Endothelial cell of umbilical vein (primary cell): ENCODE measurements at regions not wholly inside any gene's neighbourhood (a gene's known extent, or its start where the extent isn't known, plus 50 kb on each side); places are given as distances from the start of the nearest gene placed in this dataset.

Experiments
- BruUV-seq: library from RNA; stranded (reverse); fragments of 400-500 nt; replicated peaks from 2 replicates; lab custom pipeline; 2021; lab: Mats Ljungman, UMichigan
- CTCF ChIA-PET: fragments of 300-600, 350-600 bp; sonication (Branson Sonifier 250); formaldehyde crosslinking; loops from one replicate; lab custom pipeline; 2021; ENCODE audit warnings: antibody characterized with exemption, inconsistent platforms; lab: Charles Lee
- POLR2A ChIA-PET: fragments of 300-600, 350-600 bp; sonication (Branson Sonifier 250); formaldehyde crosslinking; loops from one replicate; lab custom pipeline; 2021; ENCODE audit warnings: antibody characterized with exemption, inconsistent platforms; lab: Charles Lee
- DNase-seq: peaks from one replicate; pipeline ENCODE4 v3.0.0-alpha.2; 2011; ENCODE audit warnings: low read depth, low spot score
- FAIRE-seq: peaks from 2 replicates; lab custom pipeline; 2011; peaks lifted over from hg19 to GRCh38; lab: Jason Lieb, UNC
- H2AFZ ChIP-seq: 2 replicates; pipeline ENCODE4 v1.6.0; 2012; ENCODE audit warnings: low read depth, low read length, control low read depth, inconsistent platforms
- H3K27ac ChIP-seq: 2 replicates; pipeline ENCODE4 v1.5.1; 2011; ENCODE audit warnings: low read depth, mild to moderate bottlenecking, control low read depth, low read length, moderate library complexity; ENCODE audit not compliant: insufficient read depth
- H3K27me3 ChIP-seq, 2 experiments: 2 replicates each; pipeline versions ENCODE4 v1.6.0 to v1.6.1; 2011; ENCODE audit warnings: low read length in 2 of 2, mixed read lengths in 1 of 2; ENCODE audit not compliant: control insufficient read depth in 2 of 2, insufficient read depth in 2 of 2
- H3K36me3 ChIP-seq, 2 experiments: 2 replicates in 1 of 2; 3 replicates in 1 of 2; pipeline ENCODE4 v1.5.1; 2011; ENCODE audit warnings: low read length in 2 of 2, mild to moderate bottlenecking in 1 of 2, moderate library complexity in 1 of 2; ENCODE audit not compliant: control insufficient read depth in 2 of 2, insufficient read depth in 2 of 2; ENCODE audit errors: extremely low read depth in 1 of 2
- H3K4me1 ChIP-seq: 3 replicates; pipeline ENCODE4 v1.5.1; 2011; ENCODE audit warnings: mild to moderate bottlenecking, low read length; ENCODE audit not compliant: control insufficient read depth, insufficient read depth; ENCODE audit errors: extremely low read depth
- H3K4me2 ChIP-seq: 2 replicates; pipeline ENCODE4 v1.6.1; 2011; ENCODE audit warnings: low read length, control low read depth, mixed read lengths; ENCODE audit not compliant: insufficient read depth
- H3K4me3 ChIP-seq, 3 experiments: fragments of 200-600 bp in 1 of 3; sonication (generic), shearing (Covaris generic) in 1 of 3; replicated peaks in 1 of 3; 2 replicates each; pipeline ENCODE4 v1.5.1; 2011 to 2016; ENCODE audit warnings: control low read depth in 3 of 3, low read length in 3 of 3, mild to moderate bottlenecking in 2 of 3, inconsistent platforms in 1 of 3, low read depth in 1 of 3, moderate library complexity in 1 of 3; ENCODE audit not compliant: insufficient read depth in 1 of 3
- H3K79me2 ChIP-seq: 2 replicates; pipeline ENCODE4 v1.6.0; 2012; ENCODE audit warnings: low read length, inconsistent platforms; ENCODE audit not compliant: control insufficient read depth, insufficient read depth
- H3K9ac ChIP-seq: replicated peaks from 2 replicates; pipeline ENCODE3; 2011; ENCODE audit warnings: low read length, control low read depth; ENCODE audit not compliant: insufficient read depth; ENCODE audit errors: extremely low read depth
- H3K9me1 ChIP-seq: replicated peaks from 3 replicates; pipeline ENCODE4 v1.6.0; 2011; ENCODE audit warnings: mild to moderate bottlenecking, low read length; ENCODE audit not compliant: control insufficient read depth, insufficient read depth; ENCODE audit errors: extremely low read depth
- H3K9me3 ChIP-seq: replicated peaks from 2 replicates; pipeline ENCODE4 v1.5.1; 2012; ENCODE audit warnings: low read length, inconsistent platforms; ENCODE audit not compliant: control insufficient read depth, insufficient read depth
- H4K20me1 ChIP-seq: replicated peaks from 2 replicates; pipeline ENCODE3; 2011; ENCODE audit warnings: mild to moderate bottlenecking, low read length; ENCODE audit not compliant: control insufficient read depth, insufficient read depth; ENCODE audit errors: extremely low read depth
- EZH2 ChIP-seq: IDR thresholded peaks from 2 replicates; pipeline ENCODE4 v1.6.1; 2012; ENCODE audit warnings: borderline replicate concordance, low read depth, mild to moderate bottlenecking, moderate library complexity, low read length, inconsistent platforms; ENCODE audit not compliant: severe bottlenecking
- FOS ChIP-seq: IDR thresholded peaks from 2 replicates; pipeline ENCODE4 v1.6.1; 2011; ENCODE audit warnings: mild to moderate bottlenecking, low read length, moderate library complexity, borderline replicate concordance; ENCODE audit not compliant: insufficient read depth
- GATA2 ChIP-seq: IDR thresholded peaks from 2 replicates; pipeline ENCODE4 v1.7.0; 2011; ENCODE audit warnings: low read depth, mild to moderate bottlenecking, moderate library complexity, mixed read lengths, low read length; ENCODE audit not compliant: insufficient read length, insufficient read depth
- JUN ChIP-seq: IDR thresholded peaks from 2 replicates; pipeline ENCODE4 v1.6.1; 2011; ENCODE audit warnings: borderline replicate concordance, low read depth; ENCODE audit not compliant: insufficient read length, insufficient read depth
- MYC ChIP-seq: IDR thresholded peaks from one replicate; pipeline ENCODE4 v1.6.1; 2011; ENCODE audit warnings: mild to moderate bottlenecking, low read depth, low read length
- POLR2A ChIP-seq: IDR thresholded peaks from 2 replicates; pipeline ENCODE4 v1.6.1; 2012; ENCODE audit warnings: low read depth, mild to moderate bottlenecking, control low read depth, low read length
- POLR2AphosphoS5 ChIP-seq: IDR thresholded peaks from 2 replicates; pipeline ENCODE4 v1.6.1; 2012; ENCODE audit warnings: low read depth, mild to moderate bottlenecking, control low read depth, low read length, moderate library complexity; ENCODE audit not compliant: insufficient read depth
- dilution Hi-C: fragments of 300-500 bp; cut with MboI; formaldehyde crosslinking; loops from one replicate; pipeline ENCODE4 v1.15.0; 2019; ENCODE audit warnings: low sequenced_read_pairs; ENCODE audit not compliant: extremely low pct_ligation_motif_present
- intact Hi-C: fragments of 100-400 bp; cut with micrococcal nuclease; formaldehyde crosslinking; loops from one replicate; pipeline ENCODE4 v1.10.0; 2022
- TF ChIP-seq, protein P1 (sequence below), 2 donors: IDR thresholded peaks; 1 replicate in 1 of 2; 2 replicates in 1 of 2; pipeline ENCODE4 v1.5.1; 2011; ENCODE audit warnings: low read length in 2 of 2, mild to moderate bottlenecking in 2 of 2, moderate library complexity in 2 of 2, control low read depth in 1 of 2, inconsistent platforms in 1 of 2, low read depth in 1 of 2; ENCODE audit not compliant: insufficient read depth in 1 of 2; ENCODE audit errors: extremely low read depth in 1 of 2
- TF ChIP-seq, protein P2 (sequence below): IDR thresholded peaks from 2 replicates; pipeline ENCODE4 v1.6.1; 2011; ENCODE audit not compliant: insufficient read depth, insufficient read length

DNA sequence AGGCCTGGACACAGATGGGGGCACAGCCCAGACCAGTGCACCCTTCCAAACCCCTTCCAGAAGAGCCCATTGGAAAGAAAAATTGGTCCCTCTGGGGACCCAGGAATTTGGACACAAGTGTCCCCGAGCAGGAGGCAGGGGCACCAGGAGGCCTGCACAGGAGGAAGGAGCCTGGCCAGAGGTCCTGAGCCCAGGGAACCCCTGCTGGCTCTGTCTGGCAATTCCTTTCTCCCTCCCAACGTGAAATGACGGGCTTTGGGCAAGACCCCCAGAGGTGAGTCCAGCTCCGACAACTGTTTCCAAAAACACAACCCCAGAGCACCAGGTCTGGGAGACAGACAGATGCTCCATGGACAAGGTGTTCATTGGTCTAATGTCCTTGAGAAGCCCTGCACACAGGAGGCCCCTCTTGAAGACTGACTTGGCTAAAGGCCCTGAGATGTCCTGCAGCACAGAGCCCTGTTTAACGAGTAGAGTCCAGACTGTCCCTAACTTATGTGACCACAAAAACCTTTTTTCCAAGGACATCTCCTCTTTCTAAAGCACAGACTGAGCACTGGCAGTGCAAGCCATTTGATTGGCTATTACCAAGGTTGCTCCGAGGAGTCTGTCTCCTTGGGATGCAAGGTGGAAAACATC is 150.7 kb downstream of the OAT start:
- dilution Hi-C loops, result no loop called here
- no peak overlapping the region for H3K4me3 ChIP-seq
- intact Hi-C loops, result no loop called here
- FAIRE-seq, result no peak
- no TSS peak for BruUV-seq
- DNase-seq, result no peak
- H3K9me3 ChIP-seq, result no peaks in the 10 kb centered on the region
- TF ChIP-seq, protein P1, sequence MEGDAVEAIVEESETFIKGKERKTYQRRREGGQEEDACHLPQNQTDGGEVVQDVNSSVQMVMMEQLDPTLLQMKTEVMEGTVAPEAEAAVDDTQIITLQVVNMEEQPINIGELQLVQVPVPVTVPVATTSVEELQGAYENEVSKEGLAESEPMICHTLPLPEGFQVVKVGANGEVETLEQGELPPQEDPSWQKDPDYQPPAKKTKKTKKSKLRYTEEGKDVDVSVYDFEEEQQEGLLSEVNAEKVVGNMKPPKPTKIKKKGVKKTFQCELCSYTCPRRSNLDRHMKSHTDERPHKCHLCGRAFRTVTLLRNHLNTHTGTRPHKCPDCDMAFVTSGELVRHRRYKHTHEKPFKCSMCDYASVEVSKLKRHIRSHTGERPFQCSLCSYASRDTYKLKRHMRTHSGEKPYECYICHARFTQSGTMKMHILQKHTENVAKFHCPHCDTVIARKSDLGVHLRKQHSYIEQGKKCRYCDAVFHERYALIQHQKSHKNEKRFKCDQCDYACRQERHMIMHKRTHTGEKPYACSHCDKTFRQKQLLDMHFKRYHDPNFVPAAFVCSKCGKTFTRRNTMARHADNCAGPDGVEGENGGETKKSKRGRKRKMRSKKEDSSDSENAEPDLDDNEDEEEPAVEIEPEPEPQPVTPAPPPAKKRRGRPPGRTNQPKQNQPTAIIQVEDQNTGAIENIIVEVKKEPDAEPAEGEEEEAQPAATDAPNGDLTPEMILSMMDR (IDR thresholded peaks at IDR 0.05; ENCODE audit: extremely low read depth in 1 of 2, insufficient read depth in 1 of 2, low read depth in 1 of 2, low read length in 2 of 2), result no peak
- TF ChIP-seq EZH2 (no peak), JUN (no peak), GATA2 (no peak), POLR2AphosphoS5 (no peak), FOS (no peak), POLR2A (no peak), MYC (no peak)
- TF ChIP-seq, protein P2, sequence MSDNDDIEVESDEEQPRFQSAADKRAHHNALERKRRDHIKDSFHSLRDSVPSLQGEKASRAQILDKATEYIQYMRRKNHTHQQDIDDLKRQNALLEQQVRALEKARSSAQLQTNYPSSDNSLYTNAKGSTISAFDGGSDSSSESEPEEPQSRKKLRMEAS, result no peak
- H3K9ac ChIP-seq, result no peak overlapping the region
- no peaks in the 10 kb centered on the region for H3K79me2 ChIP-seq
- H3K4me1 ChIP-seq, result no peaks in the 10 kb centered on the region
- H3K36me3 ChIP-seq, result no peaks in the 10 kb centered on the region
- H2AFZ ChIP-seq, result no peak overlapping the region
- POLR2A ChIA-PET, result no interaction called here
- no peak overlapping the region for H3K4me2 ChIP-seq
- H3K27ac ChIP-seq, result no peak overlapping the region
- CTCF ChIA-PET, result no interaction called here
- no peaks in the 10 kb centered on the region for H4K20me1 ChIP-seq
- no peaks in the 10 kb centered on the region for H3K27me3 ChIP-seq
- no peaks in the 10 kb centered on the region for H3K9me1 ChIP-seq
